A549 (cell line): ENCODE measurements at regions not wholly inside any gene's neighbourhood (a gene's known extent, or its start where the extent isn't known, plus 50 kb on each side); places are given as distances from the start of the nearest gene placed in this dataset.

Source experiments
- ATAC-seq, 2 experiments: fragments of 200-7000 bp in 1 of 2; fragments of >200 bp in 1 of 2; cut with Nextera tagmentation in 1 of 2; cut with Tn5 transposase in 1 of 2; 3 replicates each; pipeline versions ENCODE4 v1.8.0 to v1.9.1; 2018 to 2020; ENCODE audit warnings: mild to moderate bottlenecking in 1 of 2, moderate library complexity in 1 of 2
- CTCF ChIA-PET: fragments of 300-600 bp; sonication (Branson Sonifier 250); formaldehyde crosslinking; extraction: SDS; loops from one replicate; lab custom pipeline; 2021; ENCODE audit warnings: antibody characterized with exemption, inconsistent platforms; lab: Yijun Ruan, JAX
- POLR2A ChIA-PET: fragments of 350-600 bp; formaldehyde crosslinking; extraction: SDS; loops from one replicate; lab custom pipeline; 2021; ENCODE audit warnings: antibody characterized with exemption, inconsistent platforms; lab: Yijun Ruan, JAX
- DNase-seq, 2 experiments: peaks; one replicate each; pipeline versions ENCODE4 v3.0.0 to v3.0.0-alpha.2; 2011 to 2016; ENCODE audit warnings: low read depth in 1 of 2, low spot score in 1 of 2
- FAIRE-seq: peaks from 2 replicates; lab custom pipeline; 2011; peaks lifted over from hg19 to GRCh38; lab: Jason Lieb, UNC
- H3K27ac ChIP-seq, 2 experiments: fragments of >200 bp; sonication (Bioruptor Twin); formaldehyde crosslinking; 3 replicates each; pipeline ENCODE4 v1.5.1; 2016 to 2017
- H3K4me1 ChIP-seq: fragments of >200 bp; sonication (Bioruptor Twin); formaldehyde crosslinking; 3 replicates; pipeline ENCODE4 v1.6.1; 2016
- H3K4me2 ChIP-seq: fragments of >200 bp; sonication (Bioruptor Twin); formaldehyde crosslinking; 3 replicates; pipeline ENCODE4 v1.6.1; 2016
- H3K4me3 ChIP-seq: fragments of >200 bp; sonication (Bioruptor Twin); formaldehyde crosslinking; 3 replicates; pipeline ENCODE4 v1.5.1; 2016
- H3K9me3 ChIP-seq: fragments of >200 bp; sonication (Bioruptor Twin); formaldehyde crosslinking; 3 replicates; pipeline ENCODE4 v1.6.1; 2016
- BCL3 ChIP-seq: fragments of >200 bp; sonication (Bioruptor Twin); formaldehyde crosslinking; IDR thresholded peaks from 3 replicates; pipeline ENCODE4 v1.6.1; 2016
- CBX8 ChIP-seq: fragments of 200-600 bp; sonication (generic); IDR thresholded peaks from 2 replicates; pipeline ENCODE4 v1.6.1; 2016
- CHD4 ChIP-seq: fragments of 200-600 bp; sonication (generic); IDR thresholded peaks from 2 replicates; pipeline ENCODE4 v1.6.1; 2016; ENCODE audit warnings: antibody characterized with exemption, mild to moderate bottlenecking, borderline replicate concordance
- EHMT2 ChIP-seq: fragments of 200-600 bp; sonication (generic); IDR thresholded peaks from 2 replicates; pipeline ENCODE4 v1.6.1; 2016; ENCODE audit warnings: antibody characterized with exemption, low read depth, mild to moderate bottlenecking, moderate library complexity
- FOXS1 ChIP-seq: fragments of 250-450 bp; sonication (Bioruptor Pico); IDR thresholded peaks from 2 replicates; pipeline ENCODE4 v1.5.0; 2020; ENCODE audit warnings: mild to moderate bottlenecking, moderate library complexity
- HDAC2 ChIP-seq: fragments of 200-600 bp; sonication (generic); IDR thresholded peaks from 2 replicates; pipeline ENCODE4 v1.6.1; 2016
- HES2 ChIP-seq: fragments of >200 bp; sonication (Bioruptor Twin); formaldehyde crosslinking; IDR thresholded peaks from 2 replicates; pipeline ENCODE4 v1.6.1; 2016
- HMGXB4 ChIP-seq: fragments of 250-450 bp; sonication (Bioruptor Pico); IDR thresholded peaks from 2 replicates; pipeline ENCODE4 v1.5.0; 2021; ENCODE audit warnings: mild to moderate bottlenecking, moderate library complexity, borderline replicate concordance
- MYC ChIP-seq: IDR thresholded peaks from 2 replicates; pipeline ENCODE4 v1.6.1; 2012; ENCODE audit warnings: mild to moderate bottlenecking, inconsistent platforms, low read length, improper control_type of control experiment, borderline replicate concordance
- PBX3 ChIP-seq: IDR thresholded peaks from 2 replicates; pipeline ENCODE4 v1.6.1; 2012
- REST ChIP-seq: fragments of 200-600 bp; sonication (generic); IDR thresholded peaks from 2 replicates; pipeline ENCODE4 v1.6.1; 2016; ENCODE audit warnings: antibody characterized with exemption, mild to moderate bottlenecking, moderate library complexity
- SMC3 ChIP-seq: fragments of >200 bp; sonication (Bioruptor Twin); formaldehyde crosslinking; IDR thresholded peaks from 3 replicates; pipeline ENCODE4 v1.6.1; 2018; ENCODE audit warnings: inconsistent platforms
- TP53 ChIP-seq: fragments of 250-450 bp; sonication (Bioruptor Pico); IDR thresholded peaks from 2 replicates; pipeline ENCODE4 v1.5.0; 2021; ENCODE audit warnings: mild to moderate bottlenecking, moderate library complexity
- USF2 ChIP-seq: fragments of 450-650 bp; IDR thresholded peaks from 2 replicates; pipeline ENCODE4 v1.6.1; 2014; ENCODE audit warnings: antibody characterized with exemption
- ZSCAN20 ChIP-seq: fragments of 250-450 bp; sonication (Bioruptor Pico); IDR thresholded peaks from 2 replicates; pipeline ENCODE4 v1.8.0; 2022; ENCODE audit warnings: mild to moderate bottlenecking, moderate library complexity
- WGBS: methylation state at CpG from one replicate; pipeline ENCODE4 v1.1.6; 2017; ENCODE audit errors: missing lambda C conversion rate; 5-methylcytosine and 5-hydroxymethylcytosine counted together

GRCh38 chr3:44175070-44175469 lies 66.6 kb upstream of the TOPAZ1 start (continued):
- TF ChIP-seq HES2 (no peak), SMC3 (no peak), CBX8 (no peak), BCL3 (no peak)
- TF ChIP-seq, all 56 proteins: peak for 0

GRCh38 chr3:44179246-44179645 lies 62.4 kb upstream of the TOPAZ1 start:
- Histone ChIP-seq H3K27ac (no peak overlapping the region), H3K4me2 (no peak overlapping the region), H3K9me3 (no peaks in the 10 kb centered on the region; the same call in 2 of the 3 replicates), H3K4me1 (no peaks in the 10 kb centered on the region), H3K4me3 (no peak overlapping the region)
- no peak for FAIRE-seq
- ChIA-PET POLR2A (no interaction called here), CTCF (interaction anchor here (0.6 kb wide), 1 partner anchor 82 kb away, joined by 3 read pairs; no protein-coding TSS in a partner anchor)
- DNase-seq = no peak
- WGBS = 55% methylated on average over 3 of the region's 4 CpGs
- ATAC-seq = no peak
- TF ChIP-seq HDAC2 = no peak
- no peak for TF ChIP-seq PBX3
- TF ChIP-seq HMGXB4 (CRISPR knock-in tag) = no peak
- TF ChIP-seq CHD4 = no peak
- TF ChIP-seq REST = no peak
- no peak for TF ChIP-seq FOXS1
- no peak for TF ChIP-seq EHMT2
- no peak for TF ChIP-seq MYC
- TF ChIP-seq ZSCAN20 (CRISPR knock-in tag) = no peak
- no peak for TF ChIP-seq HES2
- TF ChIP-seq USF2 = no peak
- no peak for TF ChIP-seq TP53
